Fibroblast of villous mesenchyme (primary cell): ENCODE measurements at regions not wholly inside any gene's neighbourhood (a gene's known extent, or its start where the extent isn't known, plus 50 kb on each side); places are given as distances from the start of the nearest gene placed in this dataset.

Experiments
- DNase-seq: peaks from one replicate; pipeline ENCODE4 v3.0.0-alpha.2; 2010; ENCODE audit warnings: low read depth
- H3K4me3 ChIP-seq: 2 replicates; pipeline ENCODE4 v1.5.1; 2011; ENCODE audit warnings: low read depth, mild to moderate bottlenecking, low read length
- TF ChIP-seq, protein P1 (sequence below): IDR thresholded peaks from 2 replicates; pipeline ENCODE4 v1.5.1; 2012; ENCODE audit warnings: low read depth, mild to moderate bottlenecking, low read length; ENCODE audit not compliant: insufficient read depth

GRCh38 chr1:234967121-234967520 lies 161.5 kb downstream of the TOMM20 start:
- H3K4me3 ChIP-seq: no peak overlapping the region
- no peak for DNase-seq
- TF ChIP-seq, protein P1, sequence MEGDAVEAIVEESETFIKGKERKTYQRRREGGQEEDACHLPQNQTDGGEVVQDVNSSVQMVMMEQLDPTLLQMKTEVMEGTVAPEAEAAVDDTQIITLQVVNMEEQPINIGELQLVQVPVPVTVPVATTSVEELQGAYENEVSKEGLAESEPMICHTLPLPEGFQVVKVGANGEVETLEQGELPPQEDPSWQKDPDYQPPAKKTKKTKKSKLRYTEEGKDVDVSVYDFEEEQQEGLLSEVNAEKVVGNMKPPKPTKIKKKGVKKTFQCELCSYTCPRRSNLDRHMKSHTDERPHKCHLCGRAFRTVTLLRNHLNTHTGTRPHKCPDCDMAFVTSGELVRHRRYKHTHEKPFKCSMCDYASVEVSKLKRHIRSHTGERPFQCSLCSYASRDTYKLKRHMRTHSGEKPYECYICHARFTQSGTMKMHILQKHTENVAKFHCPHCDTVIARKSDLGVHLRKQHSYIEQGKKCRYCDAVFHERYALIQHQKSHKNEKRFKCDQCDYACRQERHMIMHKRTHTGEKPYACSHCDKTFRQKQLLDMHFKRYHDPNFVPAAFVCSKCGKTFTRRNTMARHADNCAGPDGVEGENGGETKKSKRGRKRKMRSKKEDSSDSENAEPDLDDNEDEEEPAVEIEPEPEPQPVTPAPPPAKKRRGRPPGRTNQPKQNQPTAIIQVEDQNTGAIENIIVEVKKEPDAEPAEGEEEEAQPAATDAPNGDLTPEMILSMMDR: no peak

- peak; percentile 74 for DNase-seq
- no peak overlapping the region for H3K4me3 ChIP-seq
- TF ChIP-seq, protein P1: no peak
Measured at GRCh38 chr1:234965111-234965510, 163.5 kb downstream of the TOMM20 start.

DNA sequence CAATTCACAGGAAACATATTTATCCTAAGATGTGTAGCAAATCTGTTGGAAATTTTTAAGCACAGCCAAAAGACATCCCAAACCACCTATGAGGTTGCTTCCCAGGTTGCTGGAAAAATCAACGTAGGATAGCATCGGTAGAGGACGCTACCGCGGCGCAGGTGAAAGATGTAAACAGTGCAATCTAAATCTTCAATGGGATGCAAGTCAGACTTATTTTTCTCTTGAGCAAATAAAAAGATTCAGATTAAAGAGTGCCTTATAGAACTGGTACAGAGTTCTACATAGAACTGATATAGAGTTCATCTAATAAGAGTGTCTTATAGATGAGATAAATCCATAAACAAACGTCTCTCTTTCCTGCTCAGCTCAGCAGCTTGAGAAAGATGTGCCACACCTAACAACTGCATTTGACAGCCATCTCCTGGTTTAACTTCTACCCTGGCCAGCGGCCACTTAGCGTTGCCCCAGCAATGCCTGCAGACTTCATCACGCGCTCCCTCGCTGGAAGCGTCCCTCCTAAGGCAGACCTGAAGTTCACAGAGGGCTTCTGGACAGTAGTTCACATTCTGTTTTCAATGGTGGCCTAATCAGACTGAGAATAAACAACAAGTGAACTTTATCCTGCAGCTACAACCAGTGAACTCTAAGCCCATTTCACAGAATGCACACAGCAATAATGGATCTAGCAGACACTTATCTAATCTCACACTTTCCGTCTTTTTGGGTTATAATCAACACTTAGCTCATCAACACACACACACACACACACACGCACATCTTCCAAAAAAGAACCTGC lies 164.5 kb downstream of the TOMM20 start:
- TF ChIP-seq, protein P1: no peak
- peak; percentile 58 for DNase-seq
- H3K4me3 ChIP-seq: no peak overlapping the region

- TF ChIP-seq, protein P1: no peak
- peak; percentile 96 for DNase-seq
- H3K4me3 ChIP-seq: no peak overlapping the region
Measured at GRCh38 chr1:234963180-234963903, 165.3 kb downstream of the TOMM20 start.

DNA sequence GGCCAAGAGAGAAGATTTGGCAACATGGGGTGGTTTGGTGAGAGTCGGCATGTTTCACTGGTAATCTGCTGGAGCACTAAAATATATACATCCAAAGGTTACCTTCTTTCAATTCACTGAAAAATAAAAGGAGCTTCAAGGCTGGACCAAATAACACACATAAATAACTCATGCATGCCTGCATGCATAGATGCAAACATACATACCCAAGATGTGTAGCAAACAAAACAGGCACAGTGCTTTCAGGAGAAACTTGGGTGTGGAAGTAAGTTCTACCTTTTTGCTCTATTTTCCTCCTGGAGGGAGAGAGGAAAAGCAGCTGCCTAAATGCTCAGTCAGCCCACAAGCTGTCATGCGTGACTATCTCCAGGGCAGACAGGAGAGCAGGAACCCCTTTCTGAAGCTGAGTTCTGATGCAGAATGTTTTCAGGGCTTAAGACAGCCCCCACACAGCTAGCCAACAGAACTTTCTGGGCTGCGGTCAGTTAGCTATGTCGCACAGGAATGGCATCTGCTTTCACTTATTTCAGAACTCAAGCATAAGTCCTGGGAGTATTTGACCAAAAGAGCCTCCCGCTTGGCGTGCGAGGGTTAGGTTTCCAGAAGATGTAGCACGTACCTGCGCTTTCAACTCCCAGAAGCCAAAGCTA lies 166.2 kb downstream of the TOMM20 start:
- peak overlapping the region; percentile 28 for H3K4me3 ChIP-seq
- TF ChIP-seq, protein P1: no peak
- DNase-seq: peak; percentile 100

DNA sequence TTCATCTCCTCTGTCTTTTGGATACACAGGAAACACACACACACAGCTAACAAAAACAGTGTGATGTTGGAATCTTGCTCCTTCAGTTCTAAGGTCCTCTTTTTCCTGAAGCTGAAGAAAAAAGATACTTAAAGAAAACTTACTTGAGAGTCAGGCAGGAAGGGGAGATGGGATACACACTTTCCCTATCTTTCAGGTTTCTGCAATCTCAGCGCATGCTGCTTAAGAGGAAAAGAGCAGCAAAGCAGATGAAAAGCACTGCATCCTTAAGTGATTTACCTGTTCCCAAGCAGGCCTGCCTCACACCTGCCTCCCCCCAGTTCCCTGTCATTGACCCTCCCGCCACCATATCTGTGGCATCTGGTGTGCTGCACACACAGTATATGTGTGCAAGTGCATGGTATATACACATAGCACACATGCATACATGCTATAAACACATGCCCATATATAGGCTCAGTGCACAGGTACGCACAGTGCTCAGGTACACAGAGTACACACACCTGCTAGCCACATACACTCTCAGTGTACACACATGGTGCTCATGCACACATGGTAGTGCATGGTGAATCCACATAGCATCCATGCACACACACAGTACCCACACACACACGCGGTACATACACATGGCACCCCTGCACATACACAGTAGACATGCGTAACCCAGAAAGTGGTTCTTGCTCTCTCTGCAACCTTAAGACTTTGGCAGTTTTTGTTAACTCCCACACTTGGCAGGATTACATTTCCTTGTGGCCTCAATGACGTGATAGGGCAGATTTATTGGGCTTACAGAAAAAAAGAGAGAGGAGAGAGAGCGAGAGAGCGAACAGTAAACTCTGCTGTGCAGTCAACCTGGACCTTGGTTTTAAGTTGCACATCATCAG lies 166.9 kb downstream of the TOMM20 start:
- TF ChIP-seq, protein P1: no peak
- peak; percentile 98 for DNase-seq
- H3K4me3 ChIP-seq: no peak overlapping the region
